ENCODE measurements at regions not wholly inside any gene's neighbourhood (a gene's known extent, or its start where the extent isn't known, plus 50 kb on each side); places are given as distances from the start of the nearest gene placed in this dataset.

DNA sequence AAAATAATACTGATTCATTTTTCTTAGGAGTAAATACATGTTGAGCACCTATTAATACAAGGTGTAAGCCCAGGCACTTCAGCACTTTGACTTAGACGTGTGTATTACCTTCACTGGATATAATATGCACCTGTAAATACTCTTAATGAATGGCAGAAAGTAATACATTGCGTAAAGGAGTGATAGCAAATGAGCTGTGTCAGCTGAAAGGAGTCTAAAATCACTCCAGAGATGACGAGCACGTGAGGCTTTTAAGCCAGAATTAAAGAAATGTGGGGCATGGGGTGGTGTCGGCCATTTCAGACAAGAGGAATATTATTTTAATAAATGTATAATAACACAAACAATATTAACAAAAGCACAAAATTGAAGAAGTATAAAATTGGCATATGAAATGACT is 722.7 kb downstream of the EPHA4 start:
- Histone ChIP-seq H3K9me3 (replicated peaks) (no peaks in the 10 kb centered on the region), H3K4me3 (no peak overlapping the region), H3K4me1 (no peaks in the 10 kb centered on the region), H3K27ac (replicated peaks) (no peak overlapping the region), H3K36me3 (no peaks in the 10 kb centered on the region), H3K27me3 (ENCODE audit: low read depth) (no peaks in the 10 kb centered on the region)
- TF ChIP-seq, protein P1, sequence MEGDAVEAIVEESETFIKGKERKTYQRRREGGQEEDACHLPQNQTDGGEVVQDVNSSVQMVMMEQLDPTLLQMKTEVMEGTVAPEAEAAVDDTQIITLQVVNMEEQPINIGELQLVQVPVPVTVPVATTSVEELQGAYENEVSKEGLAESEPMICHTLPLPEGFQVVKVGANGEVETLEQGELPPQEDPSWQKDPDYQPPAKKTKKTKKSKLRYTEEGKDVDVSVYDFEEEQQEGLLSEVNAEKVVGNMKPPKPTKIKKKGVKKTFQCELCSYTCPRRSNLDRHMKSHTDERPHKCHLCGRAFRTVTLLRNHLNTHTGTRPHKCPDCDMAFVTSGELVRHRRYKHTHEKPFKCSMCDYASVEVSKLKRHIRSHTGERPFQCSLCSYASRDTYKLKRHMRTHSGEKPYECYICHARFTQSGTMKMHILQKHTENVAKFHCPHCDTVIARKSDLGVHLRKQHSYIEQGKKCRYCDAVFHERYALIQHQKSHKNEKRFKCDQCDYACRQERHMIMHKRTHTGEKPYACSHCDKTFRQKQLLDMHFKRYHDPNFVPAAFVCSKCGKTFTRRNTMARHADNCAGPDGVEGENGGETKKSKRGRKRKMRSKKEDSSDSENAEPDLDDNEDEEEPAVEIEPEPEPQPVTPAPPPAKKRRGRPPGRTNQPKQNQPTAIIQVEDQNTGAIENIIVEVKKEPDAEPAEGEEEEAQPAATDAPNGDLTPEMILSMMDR (IDR thresholded peaks at IDR 0.05; ENCODE audit: borderline replicate concordance): no peak
- intact Hi-C loops (cut with micrococcal nuclease): no loop called here
- DNase-seq: no peak

DNA sequence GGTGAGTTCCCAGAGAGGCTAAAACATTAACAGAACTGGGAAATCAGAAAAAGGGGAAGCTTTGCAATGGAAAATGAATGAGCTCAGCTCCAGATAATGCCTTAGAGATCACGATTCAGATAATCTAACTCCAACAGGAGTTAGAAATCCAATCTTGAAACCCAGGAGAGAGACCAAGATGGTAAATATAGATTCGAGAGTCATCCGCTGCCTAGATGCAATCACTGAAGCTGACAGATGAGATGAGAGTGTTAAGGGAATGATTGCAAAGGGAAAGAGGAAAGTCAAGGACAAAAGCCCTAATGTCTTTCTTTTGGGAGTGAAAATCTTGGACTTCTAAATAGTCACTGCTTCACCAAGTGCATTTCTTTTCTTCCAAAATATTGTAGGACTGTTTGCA is 722.0 kb downstream of the EPHA4 start:
- no peak for DNase-seq
- H3K36me3 ChIP-seq: no peaks in the 10 kb centered on the region
- intact Hi-C loops (cut with micrococcal nuclease): no loop called here
- H3K9me3 ChIP-seq (replicated peaks): no peaks in the 10 kb centered on the region
- no peaks in the 10 kb centered on the region for H3K27me3 ChIP-seq (ENCODE audit: low read depth)
- peaks cover 2% of the 10 kb centered on the region for H3K4me1 ChIP-seq
- TF ChIP-seq, protein P1 (IDR thresholded peaks at IDR 0.05; ENCODE audit: borderline replicate concordance): no peak
- no peak overlapping the region for H3K4me3 ChIP-seq
- no peak overlapping the region for H3K27ac ChIP-seq (replicated peaks)

DNA sequence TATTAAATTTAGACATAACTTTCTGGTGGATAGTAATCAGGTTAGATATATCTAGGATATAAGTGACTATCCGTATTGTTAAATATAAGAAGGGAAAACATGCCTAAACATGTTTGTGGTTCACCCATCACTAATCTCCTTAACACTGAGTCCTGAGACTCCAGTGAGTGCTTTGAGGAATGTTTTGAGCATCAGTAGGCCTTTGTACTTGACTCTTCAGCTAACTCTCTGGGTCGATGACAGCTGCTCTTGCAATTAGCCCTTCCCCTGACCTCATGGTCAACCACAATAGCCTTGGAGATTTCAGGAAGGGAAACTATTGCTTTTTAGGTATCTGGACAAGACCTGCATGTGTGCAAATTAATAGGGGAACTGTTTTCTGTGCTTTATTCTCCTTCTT is 716.8 kb downstream of the EPHA4 start:
- Histone ChIP-seq H3K36me3 (no peaks in the 10 kb centered on the region), H3K27ac (replicated peaks) (no peak overlapping the region), H3K27me3 (ENCODE audit: low read depth) (no peaks in the 10 kb centered on the region), H3K4me1 (peaks cover 24% of the 10 kb centered on the region), H3K9me3 (replicated peaks) (no peaks in the 10 kb centered on the region), H3K4me3 (no peak overlapping the region)
- intact Hi-C loops (cut with micrococcal nuclease): no loop called here
- DNase-seq: no peak
- TF ChIP-seq, protein P1 (IDR thresholded peaks at IDR 0.05; ENCODE audit: borderline replicate concordance): no peak

DNA sequence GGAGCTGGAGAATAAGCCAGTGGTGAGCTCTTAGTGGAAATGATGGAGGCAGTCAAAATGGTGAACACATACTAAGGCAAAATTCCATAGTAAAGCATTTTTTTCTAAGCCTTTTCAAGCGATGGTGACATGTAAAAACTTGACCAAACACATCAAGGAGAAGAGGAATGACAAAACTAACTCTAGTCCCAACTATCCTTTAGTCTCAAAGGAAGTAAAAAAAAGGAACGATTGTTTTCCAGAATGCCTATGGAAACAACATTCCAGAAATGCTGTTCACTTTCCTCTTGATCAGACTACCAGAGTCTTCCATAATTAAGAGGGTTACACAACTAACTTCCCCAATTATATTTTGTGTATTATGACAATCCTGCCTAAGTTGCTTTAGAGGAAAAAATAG is 715.6 kb downstream of the EPHA4 start:
- no peaks in the 10 kb centered on the region for H3K36me3 ChIP-seq
- H3K4me1 ChIP-seq: peaks cover 24% of the 10 kb centered on the region
- H3K27ac ChIP-seq (replicated peaks): no peak overlapping the region
- H3K27me3 ChIP-seq (ENCODE audit: low read depth): no peaks in the 10 kb centered on the region
- no peaks in the 10 kb centered on the region for H3K9me3 ChIP-seq (replicated peaks)
- intact Hi-C loops (cut with micrococcal nuclease): no loop called here
- TF ChIP-seq, protein P1 (IDR thresholded peaks at IDR 0.05; ENCODE audit: borderline replicate concordance): no peak
- H3K4me3 ChIP-seq: no peak overlapping the region
- DNase-seq: no peak

DNA sequence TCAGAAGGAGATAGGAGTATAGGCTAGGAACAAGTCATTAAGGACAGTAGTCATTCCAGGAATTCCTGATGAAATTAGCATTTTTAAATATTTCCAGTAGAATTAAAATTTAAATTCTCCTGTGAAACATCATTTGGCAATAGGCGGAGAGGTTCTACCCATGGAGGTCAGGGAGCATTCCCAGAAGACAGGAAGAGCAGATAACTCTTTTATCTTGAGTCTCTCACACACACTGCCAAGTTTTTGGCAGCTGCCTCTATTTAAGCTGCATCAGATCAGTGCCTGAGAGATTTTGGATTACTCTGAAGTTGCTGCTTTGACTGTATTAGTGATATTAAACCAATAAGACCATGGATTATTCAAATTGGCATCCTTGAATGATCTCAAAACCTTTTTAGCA is 714.7 kb downstream of the EPHA4 start:
- DNase-seq: no peak

More for the DNA sequence above, 714.7 kb downstream of the EPHA4 start:
- TF ChIP-seq, protein P1 (IDR thresholded peaks at IDR 0.05; ENCODE audit: borderline replicate concordance): no peak
- Histone ChIP-seq H3K36me3 (no peaks in the 10 kb centered on the region), H3K4me1 (peaks cover 24% of the 10 kb centered on the region), H3K27me3 (ENCODE audit: low read depth) (no peaks in the 10 kb centered on the region), H3K4me3 (no peak overlapping the region), H3K27ac (replicated peaks) (no peak overlapping the region), H3K9me3 (replicated peaks) (no peaks in the 10 kb centered on the region)
- intact Hi-C loops (cut with micrococcal nuclease): no loop called here
